ENCODE measurements at regions not wholly inside any gene's neighbourhood (a gene's known extent, or its start where the extent isn't known, plus 50 kb on each side); places are given as distances from the start of the nearest gene placed in this dataset.

- in situ Hi-C loops (cut with MboI; ENCODE audit: low sequenced_read_pairs): no loop called here
These were observed 370.6 kb upstream of the CDH20 start for GRCh38 chr18:60962625-60963024.

GRCh38 chr18:60965856-60966255 lies 367.4 kb upstream of the CDH20 start:
- in situ Hi-C loops (cut with MboI; ENCODE audit: low sequenced_read_pairs): no loop called here

- in situ Hi-C loops (cut with MboI; ENCODE audit: low sequenced_read_pairs): no loop called here
These were observed 366.4 kb upstream of the CDH20 start for GRCh38 chr18:60966876-60967275.

- in situ Hi-C loops (cut with MboI; ENCODE audit: low sequenced_read_pairs): no loop called here
These were observed 357.8 kb upstream of the CDH20 start for GRCh38 chr18:60975420-60975819.

GRCh38 chr18:60976976-60977375 lies 356.3 kb upstream of the CDH20 start:
- in situ Hi-C loops (cut with MboI; ENCODE audit: low sequenced_read_pairs): no loop called here

- in situ Hi-C loops (cut with MboI; ENCODE audit: low sequenced_read_pairs): no loop called here
These were observed 354.9 kb upstream of the CDH20 start for GRCh38 chr18:60978338-60978737.

- in situ Hi-C loops (cut with MboI; ENCODE audit: low sequenced_read_pairs): no loop called here
These were observed 352.7 kb upstream of the CDH20 start for GRCh38 chr18:60980422-60981005.

- in situ Hi-C loops (cut with MboI; ENCODE audit: low sequenced_read_pairs): no loop called here
These were observed 351.4 kb upstream of the CDH20 start for GRCh38 chr18:60981682-60982328.

- in situ Hi-C loops (cut with MboI; ENCODE audit: low sequenced_read_pairs): no loop called here
These were observed 350.9 kb upstream of the CDH20 start for GRCh38 chr18:60982329-60982695.

GRCh38 chr18:60982928-60983327 lies 350.3 kb upstream of the CDH20 start:
- in situ Hi-C loops (cut with MboI; ENCODE audit: low sequenced_read_pairs): no loop called here

GRCh38 chr18:60984510-60984909 lies 348.7 kb upstream of the CDH20 start:
- in situ Hi-C loops (cut with MboI; ENCODE audit: low sequenced_read_pairs): no loop called here

- in situ Hi-C loops (cut with MboI; ENCODE audit: low sequenced_read_pairs): no loop called here
These were observed 345.3 kb upstream of the CDH20 start for GRCh38 chr18:60987963-60988362.

- in situ Hi-C loops (cut with MboI; ENCODE audit: low sequenced_read_pairs): no loop called here
These were observed 336.9 kb upstream of the CDH20 start for GRCh38 chr18:60996326-60996725.

- in situ Hi-C loops (cut with MboI; ENCODE audit: low sequenced_read_pairs): no loop called here
These were observed 336.4 kb upstream of the CDH20 start for GRCh38 chr18:60996822-60997221.

GRCh38 chr18:61001138-61001537 lies 332.1 kb upstream of the CDH20 start:
- in situ Hi-C loops (cut with MboI; ENCODE audit: low sequenced_read_pairs): no loop called here

- in situ Hi-C loops (cut with MboI; ENCODE audit: low sequenced_read_pairs): no loop called here
These were observed 326.5 kb upstream of the CDH20 start for GRCh38 chr18:61006687-61007224.

GRCh38 chr18:61019338-61020301 lies 313.6 kb upstream of the CDH20 start:
- in situ Hi-C loops (cut with MboI; ENCODE audit: low sequenced_read_pairs): no loop called here

GRCh38 chr18:61025596-61025995 lies 307.6 kb upstream of the CDH20 start:
- in situ Hi-C loops (cut with MboI; ENCODE audit: low sequenced_read_pairs): no loop called here

- in situ Hi-C loops (cut with MboI; ENCODE audit: low sequenced_read_pairs): no loop called here
These were observed 301.6 kb upstream of the CDH20 start for GRCh38 chr18:61031626-61032025.

- in situ Hi-C loops (cut with MboI; ENCODE audit: low sequenced_read_pairs): no loop called here
These were observed 298.6 kb upstream of the CDH20 start for GRCh38 chr18:61034580-61034979.

GRCh38 chr18:61039251-61039650 lies 294.0 kb upstream of the CDH20 start:
- in situ Hi-C loops (cut with MboI; ENCODE audit: low sequenced_read_pairs): no loop called here

- in situ Hi-C loops (cut with MboI; ENCODE audit: low sequenced_read_pairs): no loop called here
These were observed 285.4 kb upstream of the CDH20 start for GRCh38 chr18:61047794-61048193.

Measured in HL-60/S4 (cell line).